ENCODE measurements at regions not wholly inside any gene's neighbourhood (a gene's known extent, or its start where the extent isn't known, plus 50 kb on each side); places are given as distances from the start of the nearest gene placed in this dataset.

- no peak for TF ChIP-seq REST (IDR thresholded peaks at IDR 0.05; ENCODE audit: unreplicated experiment)
- TF ChIP-seq EZH2 (IDR thresholded peaks at IDR 0.05; ENCODE audit: low read depth, unreplicated experiment), result no peak
- no peak for TF ChIP-seq NANOG (IDR thresholded peaks at IDR 0.05; ENCODE audit: borderline replicate concordance)
- no peak for TF ChIP-seq EZH2phosphoT487 (IDR thresholded peaks at IDR 0.05; ENCODE audit: unreplicated experiment)
- TF ChIP-seq CTCF (conservative IDR thresholded peaks at IDR 0.05; ENCODE audit: low read depth in 2 of 2), result no peak
- no peak for TF ChIP-seq STAT1 (IDR thresholded peaks at IDR 0.05; ENCODE audit: unreplicated experiment)
Observed at GRCh38 chr13:100823448-100823847, 148.9 kb upstream of the TMTC4 start (continued).

GRCh38 chr13:100822871-100823443 is 148.4 kb upstream of the TMTC4 start:
- ATAC-seq (no peak), DNase-seq (ENCODE audit: low spot score) (no peak)
- H3K4me3 Mint-ChIP-seq, result no peak overlapping the region
- TF ChIP-seq ETS1 (IDR thresholded peaks at IDR 0.05) (no peak), REST (IDR thresholded peaks at IDR 0.05; ENCODE audit: unreplicated experiment) (no peak)
- TF ChIP-seq, protein P1, sequence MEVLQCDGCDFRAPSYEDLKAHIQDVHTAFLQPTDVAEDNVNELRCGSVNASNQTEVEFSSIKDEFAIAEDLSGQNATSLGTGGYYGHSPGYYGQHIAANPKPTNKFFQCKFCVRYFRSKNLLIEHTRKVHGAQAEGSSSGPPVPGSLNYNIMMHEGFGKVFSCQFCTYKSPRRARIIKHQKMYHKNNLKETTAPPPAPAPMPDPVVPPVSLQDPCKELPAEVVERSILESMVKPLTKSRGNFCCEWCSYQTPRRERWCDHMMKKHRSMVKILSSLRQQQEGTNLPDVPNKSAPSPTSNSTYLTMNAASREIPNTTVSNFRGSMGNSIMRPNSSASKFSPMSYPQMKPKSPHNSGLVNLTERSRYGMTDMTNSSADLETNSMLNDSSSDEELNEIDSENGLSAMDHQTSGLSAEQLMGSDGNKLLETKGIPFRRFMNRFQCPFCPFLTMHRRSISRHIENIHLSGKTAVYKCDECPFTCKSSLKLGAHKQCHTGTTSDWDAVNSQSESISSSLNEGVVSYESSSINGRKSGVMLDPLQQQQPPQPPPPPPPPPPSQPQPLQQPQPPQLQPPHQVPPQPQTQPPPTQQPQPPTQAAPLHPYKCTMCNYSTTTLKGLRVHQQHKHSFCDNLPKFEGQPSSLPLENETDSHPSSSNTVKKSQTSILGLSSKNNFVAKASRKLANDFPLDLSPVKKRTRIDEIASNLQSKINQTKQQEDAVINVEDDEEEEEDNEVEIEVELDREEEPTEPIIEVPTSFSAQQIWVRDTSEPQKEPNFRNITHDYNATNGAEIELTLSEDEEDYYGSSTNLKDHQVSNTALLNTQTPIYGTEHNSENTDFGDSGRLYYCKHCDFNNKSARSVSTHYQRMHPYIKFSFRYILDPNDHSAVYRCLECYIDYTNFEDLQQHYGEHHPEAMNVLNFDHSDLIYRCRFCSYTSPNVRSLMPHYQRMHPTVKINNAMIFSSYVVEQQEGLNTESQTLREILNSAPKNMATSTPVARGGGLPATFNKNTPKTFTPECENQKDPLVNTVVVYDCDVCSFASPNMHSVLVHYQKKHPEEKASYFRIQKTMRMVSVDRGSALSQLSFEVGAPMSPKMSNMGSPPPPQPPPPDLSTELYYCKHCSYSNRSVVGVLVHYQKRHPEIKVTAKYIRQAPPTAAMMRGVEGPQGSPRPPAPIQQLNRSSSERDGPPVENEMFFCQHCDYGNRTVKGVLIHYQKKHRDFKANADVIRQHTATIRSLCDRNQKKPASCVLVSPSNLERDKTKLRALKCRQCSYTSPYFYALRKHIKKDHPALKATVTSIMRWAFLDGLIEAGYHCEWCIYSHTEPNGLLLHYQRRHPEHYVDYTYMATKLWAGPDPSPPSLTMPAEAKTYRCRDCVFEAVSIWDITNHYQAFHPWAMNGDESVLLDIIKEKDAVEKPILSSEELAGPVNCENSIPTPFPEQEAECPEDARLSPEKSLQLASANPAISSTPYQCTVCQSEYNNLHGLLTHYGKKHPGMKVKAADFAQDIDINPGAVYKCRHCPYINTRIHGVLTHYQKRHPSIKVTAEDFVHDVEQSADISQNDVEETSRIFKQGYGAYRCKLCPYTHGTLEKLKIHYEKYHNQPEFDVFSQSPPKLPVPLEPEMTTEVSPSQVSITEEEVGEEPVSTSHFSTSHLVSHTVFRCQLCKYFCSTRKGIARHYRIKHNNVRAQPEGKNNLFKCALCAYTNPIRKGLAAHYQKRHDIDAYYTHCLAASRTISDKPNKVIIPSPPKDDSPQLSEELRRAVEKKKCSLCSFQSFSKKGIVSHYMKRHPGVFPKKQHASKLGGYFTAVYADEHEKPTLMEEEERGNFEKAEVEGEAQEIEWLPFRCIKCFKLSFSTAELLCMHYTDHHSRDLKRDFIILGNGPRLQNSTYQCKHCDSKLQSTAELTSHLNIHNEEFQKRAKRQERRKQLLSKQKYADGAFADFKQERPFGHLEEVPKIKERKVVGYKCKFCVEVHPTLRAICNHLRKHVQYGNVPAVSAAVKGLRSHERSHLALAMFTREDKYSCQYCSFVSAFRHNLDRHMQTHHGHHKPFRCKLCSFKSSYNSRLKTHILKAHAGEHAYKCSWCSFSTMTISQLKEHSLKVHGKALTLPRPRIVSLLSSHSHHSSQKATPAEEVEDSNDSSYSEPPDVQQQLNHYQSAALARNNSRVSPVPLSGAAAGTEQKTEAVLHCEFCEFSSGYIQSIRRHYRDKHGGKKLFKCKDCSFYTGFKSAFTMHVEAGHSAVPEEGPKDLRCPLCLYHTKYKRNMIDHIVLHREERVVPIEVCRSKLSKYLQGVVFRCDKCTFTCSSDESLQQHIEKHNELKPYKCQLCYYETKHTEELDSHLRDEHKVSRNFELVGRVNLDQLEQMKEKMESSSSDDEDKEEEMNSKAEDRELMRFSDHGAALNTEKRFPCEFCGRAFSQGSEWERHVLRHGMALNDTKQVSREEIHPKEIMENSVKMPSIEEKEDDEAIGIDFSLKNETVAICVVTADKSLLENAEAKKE (CRISPR knock-in tag; IDR thresholded peaks at IDR 0.05), result no peak

More at GRCh38 chr13:100822871-100823443, 148.4 kb upstream of the TMTC4 start:
- peaks cover 6% of the 10 kb centered on the region; the same call in 2 of the 3 replicates for H3K36me3 Mint-ChIP-seq (ENCODE audit: low read depth)
- Histone ChIP-seq H3K36me3 (ENCODE audit: insufficient read depth) (no peaks in the 10 kb centered on the region), H3K79me2 (replicated peaks; ENCODE audit: insufficient read depth) (no peaks in the 10 kb centered on the region), H3K4me1 (ENCODE audit: insufficient read depth) (peaks cover 10% of the 10 kb centered on the region), H4K20me1 (replicated peaks; ENCODE audit: insufficient read depth) (no peaks in the 10 kb centered on the region), H3K9me2 (ENCODE audit: insufficient read depth) (no peaks in the 10 kb centered on the region), H3K4me2 (no peak overlapping the region), H2AFZ (peak overlapping the region; percentile 58), H3K27me3 (ENCODE audit: insufficient read depth) (no peaks in the 10 kb centered on the region), H3F3A (replicated peaks; ENCODE audit: low read depth) (no peaks in the 10 kb centered on the region), H3K27ac (ENCODE audit: low read depth) (no peak overlapping the region), H3K4me3 (no peak overlapping the region)
- peaks cover 5% of the 10 kb centered on the region; the same call in 2 of the 3 replicates for H3K9me3 Mint-ChIP-seq
- peaks cover 11% of the 10 kb centered on the region for H3K4me1 Mint-ChIP-seq
- no peak overlapping the region for H3K27ac Mint-ChIP-seq
- H3K27me3 Mint-ChIP-seq (ENCODE audit: insufficient read depth, low read depth, poor library complexity), result no peaks in the 10 kb centered on the region

Data from GM23338 (cell line).